NCI-H774 (cell line): ENCODE measurements at regions not wholly inside any gene's neighbourhood (a gene's known extent, or its start where the extent isn't known, plus 50 kb on each side); places are given as distances from the start of the nearest gene placed in this dataset.

Experiments used
- DNase-seq: peaks from one replicate; lab custom pipeline; 2025; lab: John Stamatoyannopoulos, UW

DNA sequence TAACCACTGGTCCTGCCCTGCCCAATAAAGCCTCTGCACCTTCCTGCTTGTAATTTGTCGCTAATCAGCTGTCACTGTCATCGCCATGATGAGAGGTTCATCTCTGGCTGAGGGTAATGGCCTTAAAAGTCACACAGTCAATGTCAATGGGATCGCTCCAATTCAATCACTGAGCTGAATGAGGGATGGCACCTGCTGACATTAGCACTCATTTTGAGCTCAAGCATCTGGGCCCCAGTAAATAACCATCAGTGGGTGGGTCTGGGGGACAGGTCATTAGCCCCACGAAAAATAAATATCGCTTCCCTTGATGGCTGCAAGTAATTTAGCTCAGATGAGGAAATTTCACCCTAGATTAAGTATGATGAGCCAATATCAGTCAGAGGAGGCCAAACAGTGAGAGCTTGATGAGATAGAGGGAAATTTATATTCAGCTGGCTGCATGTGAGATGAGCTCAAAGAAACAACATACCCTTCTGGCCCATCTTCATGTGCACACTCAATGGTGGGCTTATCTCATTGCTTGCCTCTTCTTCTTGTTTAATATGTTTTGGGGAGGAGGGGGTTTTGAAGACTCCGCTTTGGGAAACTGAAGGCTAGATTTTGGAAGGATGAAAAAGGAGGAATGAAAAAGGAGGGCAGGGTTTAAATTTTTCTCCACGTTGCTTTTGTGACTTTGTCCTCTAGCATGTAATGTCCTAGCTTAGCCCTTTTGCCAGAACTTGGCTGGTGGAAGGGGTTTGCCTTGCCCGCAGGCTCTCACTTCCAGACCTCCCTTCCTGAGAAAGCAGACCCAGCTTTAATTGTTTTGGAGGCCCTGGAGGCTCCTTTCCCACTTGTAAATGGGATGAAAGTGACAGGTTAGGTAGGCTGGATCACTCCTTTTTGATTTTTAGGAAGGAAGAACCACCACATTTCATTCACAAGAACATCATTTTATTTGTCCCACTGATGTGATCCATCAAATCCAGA lies 84.8 kb upstream of the PAQR3 start:
- DNase-seq, result no peak

DNA sequence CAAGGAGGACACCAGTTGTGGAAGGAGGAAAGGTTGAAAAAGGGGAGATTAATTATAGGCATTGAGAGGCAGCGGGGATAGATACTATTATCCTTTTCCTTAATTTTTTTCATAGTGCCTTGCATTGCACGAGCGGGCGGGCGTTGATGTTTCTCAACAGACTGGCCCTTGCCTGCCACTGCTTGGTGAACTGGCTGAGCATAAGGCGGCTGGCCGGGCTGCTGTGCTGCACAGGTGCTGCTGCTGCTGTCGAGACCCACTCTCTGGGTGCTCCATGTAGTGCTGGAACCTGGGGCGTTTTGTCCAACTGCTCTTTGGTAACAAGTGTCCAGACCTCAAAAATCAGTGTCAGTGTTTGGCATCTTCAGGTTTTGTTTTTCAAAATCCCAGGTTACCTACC lies 83.3 kb upstream of the PAQR3 start:
- DNase-seq, result no peak

DNA sequence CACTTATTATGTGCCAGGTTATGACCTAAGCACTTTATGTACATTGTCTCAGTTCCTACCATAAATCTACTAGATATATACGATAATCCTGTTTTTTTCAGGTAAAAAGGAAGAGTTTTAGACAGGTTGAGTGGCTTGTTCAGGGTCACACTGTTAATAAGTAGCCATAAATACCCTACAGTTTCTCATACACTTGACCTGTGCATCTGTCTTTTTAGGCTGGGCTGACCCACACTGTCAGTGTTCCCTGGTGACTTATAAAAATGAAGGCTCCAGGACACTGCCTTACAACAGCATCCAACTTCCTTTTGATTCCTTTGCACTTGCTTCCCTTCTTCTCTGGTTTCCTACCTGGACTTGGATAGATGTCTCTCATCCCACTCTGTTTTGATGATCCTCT lies 78.2 kb upstream of the PAQR3 start:
- no peak for DNase-seq

DNA sequence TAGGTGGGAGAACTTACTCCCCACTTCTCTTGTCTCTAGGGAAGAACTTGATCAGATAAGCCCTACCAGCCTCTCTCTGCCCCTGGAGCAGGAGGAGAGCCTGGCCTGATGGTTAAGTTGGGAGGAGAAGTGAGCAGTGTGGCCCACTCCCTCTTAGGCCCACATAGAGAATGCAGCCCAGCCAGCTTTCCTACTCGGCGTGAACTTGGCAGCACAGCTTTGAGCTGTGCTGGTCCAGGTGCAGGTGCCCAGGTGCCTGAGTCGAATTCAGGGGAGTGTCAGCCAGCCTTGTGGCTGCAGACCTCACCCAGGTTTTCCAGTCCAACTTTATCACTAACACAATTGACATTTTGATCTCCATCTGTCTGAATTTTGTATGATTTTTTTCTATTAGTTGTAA lies 77.6 kb upstream of the PAQR3 start:
- no peak for DNase-seq

DNA sequence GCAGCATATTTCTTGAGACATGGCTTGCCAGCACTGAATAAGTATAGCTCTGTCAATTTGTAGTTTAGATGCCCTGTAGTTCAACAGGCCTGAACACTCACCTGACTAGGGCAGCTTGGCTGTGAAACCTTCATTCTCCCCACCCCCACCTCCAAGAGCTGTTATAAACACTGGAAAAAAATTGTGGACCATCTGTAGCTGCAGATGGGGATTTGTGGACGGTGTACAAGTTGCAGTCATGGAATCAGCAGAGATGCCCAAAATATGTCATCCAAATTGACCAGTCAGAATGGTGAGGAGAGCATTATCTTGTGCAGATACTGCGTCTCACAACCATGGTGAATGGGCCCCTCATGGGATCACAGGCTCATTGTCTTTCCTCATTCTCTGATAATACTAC lies 76.2 kb upstream of the PAQR3 start:
- DNase-seq, result no peak

DNA sequence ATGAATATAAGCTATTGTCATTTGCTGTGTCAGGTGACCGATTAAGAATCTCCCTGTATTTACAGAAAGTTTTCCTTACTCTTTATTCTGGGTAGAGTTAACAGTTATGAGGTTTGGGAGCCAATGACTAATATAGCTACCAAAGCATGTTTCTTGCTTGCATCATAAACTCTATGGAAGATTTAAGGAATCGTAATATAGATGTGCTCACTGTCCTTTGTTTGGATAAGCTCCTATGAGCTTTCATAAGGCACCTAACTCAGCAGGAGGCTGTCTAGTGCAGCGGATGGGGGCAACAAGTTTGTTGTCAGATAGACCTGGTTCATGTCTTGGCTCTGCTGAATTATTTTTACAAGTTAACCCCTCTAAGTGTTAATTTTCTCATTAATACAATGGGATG lies 75.0 kb upstream of the PAQR3 start:
- DNase-seq, result no peak

DNA sequence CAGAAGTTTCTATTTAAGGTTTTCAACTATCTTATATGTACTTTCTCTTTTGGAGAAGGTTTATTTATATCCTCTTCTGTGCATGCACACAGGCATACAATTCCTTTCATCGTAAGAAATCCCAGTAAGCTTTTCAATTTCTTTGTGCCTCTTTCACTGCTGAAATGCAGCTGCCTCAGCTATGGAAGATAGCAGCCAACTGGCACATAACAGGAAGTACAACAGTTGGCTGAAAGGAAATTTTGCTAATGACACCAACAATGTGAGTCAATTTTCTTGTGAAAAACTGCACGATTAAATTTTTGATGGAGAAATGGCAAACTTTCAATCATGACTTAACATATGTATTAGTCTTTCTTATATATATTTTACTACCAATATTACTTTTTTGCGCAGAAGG lies 74.5 kb upstream of the PAQR3 start:
- DNase-seq, result no peak

DNA sequence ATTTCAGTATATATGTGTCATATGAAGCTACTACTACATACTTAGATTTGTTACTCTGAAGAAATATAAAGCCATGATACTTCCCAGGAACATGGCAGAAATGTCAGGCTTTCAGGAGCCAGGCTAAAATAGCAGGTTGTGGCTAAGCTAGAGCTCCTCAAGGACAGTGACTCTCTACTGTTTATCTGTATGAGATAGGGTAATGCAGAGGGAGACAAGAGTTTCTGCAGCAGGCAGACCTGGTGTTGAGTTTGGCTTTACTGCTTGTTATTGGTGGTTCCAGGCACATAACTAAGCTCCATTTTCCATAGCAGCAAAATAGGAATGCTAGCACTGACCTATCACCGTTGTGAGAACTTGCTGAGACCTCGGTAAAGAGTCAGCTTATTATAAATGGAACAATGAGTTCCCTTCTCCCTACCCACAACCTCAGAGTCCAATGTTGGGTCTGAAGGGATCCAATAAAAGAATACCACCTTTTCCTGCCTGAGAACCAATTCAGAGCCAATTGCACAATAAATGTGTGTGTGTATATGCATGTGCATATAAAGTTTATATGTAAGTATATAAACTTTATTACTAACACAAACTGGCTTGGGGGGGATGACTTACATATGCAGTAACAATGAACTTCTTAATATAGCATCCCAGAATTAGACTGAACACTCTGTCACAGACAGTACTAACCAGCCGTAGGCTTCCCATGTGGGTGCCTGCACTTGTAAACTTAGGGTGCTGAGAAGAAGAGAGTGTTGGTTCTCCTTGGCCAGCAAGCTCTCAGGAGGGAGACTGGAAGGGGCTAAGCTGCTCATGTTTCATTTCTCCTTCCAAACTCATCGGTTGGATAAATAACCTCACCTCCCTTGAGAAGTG lies 51.9 kb upstream of the PAQR3 start:
- DNase-seq, result no peak

DNA sequence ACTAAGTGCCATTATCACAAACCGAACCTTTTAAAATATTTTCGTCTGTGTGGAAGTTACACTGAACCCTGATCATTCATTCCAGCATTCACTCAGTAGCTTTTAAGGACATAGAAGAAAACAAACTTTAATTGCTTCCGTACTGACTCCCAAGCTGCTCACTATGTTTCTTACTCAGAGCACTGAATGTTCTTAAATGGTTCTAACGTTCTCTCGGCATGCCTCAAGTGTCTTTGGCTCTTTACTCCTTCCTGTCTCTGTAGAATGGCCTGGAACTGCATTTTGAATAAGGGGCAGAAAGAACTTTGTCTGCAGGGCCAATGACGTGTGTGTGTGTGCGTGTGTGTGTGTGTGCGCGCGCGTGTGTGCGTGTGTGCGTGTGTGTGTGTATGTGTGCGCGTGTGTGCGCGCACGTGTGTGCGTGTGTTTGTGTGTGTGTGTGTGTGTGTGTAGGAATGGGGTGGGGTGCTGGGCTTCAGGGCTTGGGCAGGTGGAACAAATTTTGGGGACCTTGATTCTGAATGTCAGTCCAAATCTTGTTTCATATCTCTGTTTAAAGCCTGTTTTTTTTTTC lies 50.5 kb upstream of the PAQR3 start:
- no peak for DNase-seq
